ENCODE measurements at regions not wholly inside any gene's neighbourhood (a gene's known extent, or its start where the extent isn't known, plus 50 kb on each side); places are given as distances from the start of the nearest gene placed in this dataset.

DNA sequence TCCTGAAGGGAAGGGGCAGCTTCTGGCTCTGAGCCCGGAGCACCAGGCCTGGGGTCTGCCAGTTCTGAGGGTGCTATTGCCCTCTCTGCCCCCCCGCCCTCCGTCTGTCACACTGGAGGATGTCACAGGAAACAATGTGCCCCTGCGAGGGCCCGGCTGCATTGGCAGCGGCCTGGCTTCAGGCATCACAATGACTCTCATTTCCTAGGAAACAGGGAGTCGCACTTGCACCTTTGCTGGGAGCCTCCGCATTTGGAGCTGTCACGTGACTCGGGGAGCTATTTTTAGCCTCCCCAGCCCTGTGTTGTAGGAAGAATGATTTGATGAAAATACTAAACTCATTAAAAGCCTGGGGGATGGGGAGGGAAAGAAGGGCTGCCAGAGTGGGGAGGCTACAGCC lies 518.9 kb downstream of the SHQ1 start:
- DNase-seq (ENCODE audit: low read depth in 2 of 2) = no peak

DNA sequence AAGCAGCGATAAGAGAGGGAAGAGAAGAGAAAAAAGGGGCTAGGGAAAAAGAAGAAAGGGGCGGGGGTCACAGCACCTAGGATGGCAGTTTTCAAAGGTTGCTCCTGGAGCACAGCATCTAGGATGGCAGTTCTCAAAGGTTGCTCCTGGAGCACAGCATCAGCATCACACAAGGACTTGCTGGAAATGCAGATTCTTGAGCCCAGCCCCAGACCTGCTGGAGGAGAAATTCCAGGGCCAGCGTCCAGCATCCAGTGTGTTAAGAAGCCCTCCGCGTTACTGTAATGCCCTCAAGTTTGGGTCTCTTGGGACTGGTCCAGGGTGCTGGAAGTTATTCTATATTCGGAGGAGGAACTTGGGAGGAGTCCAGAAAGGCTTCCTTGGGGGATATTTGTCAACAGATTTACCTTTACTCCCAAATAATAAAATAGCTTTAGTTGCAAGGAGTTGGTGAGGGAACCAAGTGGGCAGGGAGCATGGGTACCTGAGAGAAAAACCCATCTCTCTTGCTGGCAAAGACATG lies 519.4 kb downstream of the SHQ1 start:
- no peak for DNase-seq (ENCODE audit: low read depth in 2 of 2)

DNA sequence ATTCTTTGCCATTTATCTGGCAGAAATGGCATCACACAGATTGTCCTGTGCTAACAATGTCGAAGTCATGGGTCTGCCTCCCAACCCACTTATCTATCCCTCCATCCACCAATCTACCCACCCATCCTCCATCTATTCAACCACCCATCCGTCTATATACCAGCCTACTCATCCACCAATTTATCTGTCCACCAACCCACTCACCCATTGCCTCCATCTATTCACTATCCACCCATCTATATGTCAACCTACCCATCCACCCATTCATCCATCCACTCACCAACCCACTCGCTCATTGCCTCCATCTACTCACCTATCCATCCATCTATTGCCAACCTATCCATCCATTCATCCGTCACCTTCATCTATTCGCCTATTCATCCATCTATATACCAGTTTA lies 521.2 kb downstream of the SHQ1 start:
- DNase-seq (ENCODE audit: low read depth in 2 of 2) = no peak

DNA sequence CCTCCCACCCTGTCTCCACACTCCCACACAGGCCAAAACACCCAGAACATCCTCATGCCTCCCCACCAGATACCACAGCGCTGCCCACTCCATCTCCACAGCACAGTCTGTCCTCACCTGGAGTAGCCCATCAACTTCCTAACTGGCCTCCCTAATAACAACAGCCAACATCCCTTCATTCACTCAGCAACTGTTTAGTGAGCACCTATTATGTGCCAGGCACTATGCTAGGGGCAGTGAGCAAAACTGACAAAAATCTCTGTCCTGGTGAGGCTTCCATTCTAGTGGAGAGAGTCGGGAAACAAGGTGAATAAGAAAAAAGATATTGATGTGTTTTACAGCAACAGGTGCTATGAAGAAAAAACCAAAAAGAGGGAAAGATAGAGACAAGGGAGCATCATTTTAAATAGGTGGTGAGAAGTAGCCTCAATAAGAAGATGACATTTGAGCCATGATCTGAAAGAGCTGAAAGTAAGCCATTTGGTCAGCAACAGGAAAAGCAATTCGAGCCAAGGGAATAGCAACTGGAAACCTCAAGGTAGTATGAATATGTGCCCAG lies 523.9 kb downstream of the SHQ1 start:
- DNase-seq (ENCODE audit: low read depth in 2 of 2) = no peak

DNA sequence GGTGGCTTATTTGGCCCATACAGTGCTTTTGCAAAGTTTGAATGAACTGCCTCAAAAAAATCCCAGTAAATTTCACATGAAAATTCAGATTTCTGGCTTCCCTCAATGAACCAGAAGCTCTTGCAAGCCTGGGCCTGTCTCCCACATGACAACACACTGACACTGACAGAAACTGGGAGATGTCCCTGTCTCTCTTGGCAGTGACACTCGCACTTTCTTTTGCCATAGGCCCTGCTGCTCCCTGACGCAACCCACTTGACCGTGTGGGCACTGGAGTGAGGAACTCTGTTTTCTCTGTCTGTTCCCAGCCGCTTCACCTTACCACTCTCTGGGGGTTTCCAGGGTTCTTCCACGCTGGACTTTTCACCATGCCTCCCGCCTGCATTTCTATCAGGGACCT lies 524.5 kb downstream of the SHQ1 start:
- no peak for DNase-seq (ENCODE audit: low read depth in 2 of 2)

DNA sequence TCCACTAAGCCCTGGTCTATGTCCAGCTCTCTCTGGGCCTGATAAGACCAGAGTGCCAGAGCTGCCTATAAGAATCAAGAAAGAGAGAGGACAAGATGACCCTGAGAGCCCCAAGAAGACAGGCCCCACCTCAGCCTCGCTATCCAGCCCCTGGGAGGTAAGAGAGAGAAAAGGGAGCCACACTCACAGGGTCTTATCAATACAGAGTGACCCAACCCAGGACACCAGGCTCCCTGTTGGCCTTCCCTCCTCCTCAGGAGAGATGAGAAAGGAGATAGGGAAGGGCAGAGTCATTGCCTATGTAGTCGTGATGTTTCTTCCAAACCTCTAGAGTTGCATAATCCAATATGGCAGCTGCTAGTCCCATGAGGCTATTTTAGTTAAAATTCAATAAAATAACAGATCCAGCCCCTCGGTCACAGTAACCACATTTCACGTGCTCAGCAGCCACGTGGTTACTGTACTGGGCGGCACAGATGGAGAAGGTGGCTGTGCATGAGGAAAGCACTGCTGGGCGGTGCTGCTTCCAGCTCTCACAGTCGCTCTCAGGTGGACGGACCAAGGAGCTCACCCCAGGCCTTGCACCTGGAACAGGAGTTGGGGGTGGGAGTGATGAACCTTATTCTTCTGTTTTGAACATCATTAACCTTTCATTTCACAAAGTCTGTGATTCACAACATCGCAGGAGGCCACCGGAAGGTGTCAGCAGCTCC lies 525.8 kb downstream of the SHQ1 start:
- no peak for DNase-seq (ENCODE audit: low read depth in 2 of 2)

DNA sequence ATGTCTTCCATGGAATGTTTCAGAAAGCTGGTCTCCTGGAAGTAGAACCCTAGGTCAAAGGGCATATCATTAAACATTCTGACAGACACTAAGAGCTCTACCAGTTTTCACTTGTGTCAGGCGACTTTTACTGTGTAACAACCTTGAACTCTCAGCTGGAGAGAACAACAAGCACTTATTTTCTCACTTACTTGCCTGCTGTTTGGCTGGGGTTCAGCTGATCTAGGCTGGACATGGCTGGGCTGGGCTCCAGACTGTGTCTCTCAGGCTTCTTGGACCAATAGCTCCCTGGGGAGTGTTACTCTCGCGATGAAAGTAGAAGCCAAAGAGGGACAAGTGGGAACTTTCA lies 527.3 kb downstream of the SHQ1 start:
- DNase-seq (ENCODE audit: low read depth in 2 of 2) = no peak

DNA sequence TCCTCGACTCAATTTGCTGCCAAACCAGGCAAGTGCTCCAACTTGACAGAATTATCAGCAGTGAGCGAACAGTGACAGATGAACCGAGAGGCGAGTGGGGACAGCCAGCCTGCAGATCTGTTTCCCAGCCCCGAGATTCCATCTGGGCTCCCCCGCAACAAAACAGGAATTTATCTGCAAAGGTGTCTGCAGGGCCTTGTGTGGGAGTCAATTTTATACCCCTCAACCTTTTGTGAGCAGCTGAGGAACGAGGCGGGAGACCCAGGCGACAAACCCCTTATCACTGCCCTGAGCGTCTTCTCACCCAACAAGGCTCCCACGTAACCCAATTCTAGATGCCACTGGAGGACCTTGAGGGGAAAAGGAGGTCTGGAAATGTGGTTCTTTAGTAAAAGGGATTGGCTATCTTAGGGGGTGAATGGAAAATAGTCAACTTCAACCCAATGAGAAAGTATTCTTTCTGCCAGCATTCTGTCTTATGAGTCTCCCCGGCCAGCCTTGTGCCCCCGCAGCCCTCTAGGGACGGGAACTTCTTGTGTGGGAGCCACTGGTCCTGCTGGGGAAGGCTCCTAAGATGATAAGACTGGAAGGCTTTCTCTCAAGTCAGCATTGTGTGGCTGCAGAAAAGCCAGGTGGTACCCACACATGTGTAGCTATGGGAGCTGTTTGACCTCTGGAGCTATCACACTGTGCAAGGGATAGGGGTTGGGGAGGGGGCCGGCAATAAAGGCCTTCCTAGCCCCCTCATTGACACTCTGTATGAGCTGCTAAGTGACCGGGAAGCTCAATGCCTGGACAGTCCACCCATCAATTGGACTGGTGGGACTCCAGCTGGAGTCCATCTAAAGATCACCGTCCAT lies 527.9 kb downstream of the SHQ1 start:
- DNase-seq (ENCODE audit: low read depth in 2 of 2) = no peak

DNA sequence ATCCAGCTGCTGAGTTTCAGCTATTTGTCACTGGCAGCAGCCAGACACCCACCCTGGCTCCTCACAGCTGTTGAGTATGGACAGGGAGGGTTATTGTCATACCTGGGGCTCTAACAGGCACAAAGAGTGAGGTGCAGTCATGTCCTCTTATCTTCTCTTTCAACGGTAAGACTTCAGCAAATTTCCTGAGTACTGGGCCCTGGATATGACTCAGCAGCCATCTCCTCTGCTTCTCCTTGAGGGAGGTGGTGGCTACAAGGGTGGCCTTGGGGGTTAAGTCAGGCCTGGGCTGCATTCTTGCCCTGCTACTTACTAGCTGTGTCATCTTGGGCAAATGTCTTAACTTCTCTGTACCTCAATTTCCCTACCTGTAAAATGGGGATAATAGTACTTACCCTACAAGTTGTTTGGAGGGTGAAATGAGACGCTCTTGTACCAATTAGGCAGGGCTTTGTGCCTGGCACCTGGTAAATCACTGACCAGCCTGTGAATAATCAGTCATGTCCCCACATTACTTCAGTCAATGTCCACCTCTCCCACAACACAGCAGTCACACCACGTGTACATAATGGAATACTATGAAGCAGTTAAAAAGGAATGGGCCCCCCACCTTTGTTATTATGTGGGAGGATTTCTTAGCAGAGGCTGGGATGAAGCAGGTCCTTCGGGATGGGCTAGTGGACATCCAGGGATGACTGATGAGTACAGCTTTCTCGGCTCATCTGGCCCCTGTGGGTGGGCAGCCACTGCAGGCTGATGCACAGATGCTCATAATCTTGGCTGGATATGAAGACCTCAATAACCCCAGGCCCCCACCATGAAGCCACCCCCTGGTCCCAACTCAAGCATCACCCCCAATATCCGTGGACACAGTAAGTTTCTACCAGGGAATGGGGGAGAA lies 528.8 kb downstream of the SHQ1 start:
- no peak for DNase-seq (ENCODE audit: low read depth in 2 of 2)

DNA sequence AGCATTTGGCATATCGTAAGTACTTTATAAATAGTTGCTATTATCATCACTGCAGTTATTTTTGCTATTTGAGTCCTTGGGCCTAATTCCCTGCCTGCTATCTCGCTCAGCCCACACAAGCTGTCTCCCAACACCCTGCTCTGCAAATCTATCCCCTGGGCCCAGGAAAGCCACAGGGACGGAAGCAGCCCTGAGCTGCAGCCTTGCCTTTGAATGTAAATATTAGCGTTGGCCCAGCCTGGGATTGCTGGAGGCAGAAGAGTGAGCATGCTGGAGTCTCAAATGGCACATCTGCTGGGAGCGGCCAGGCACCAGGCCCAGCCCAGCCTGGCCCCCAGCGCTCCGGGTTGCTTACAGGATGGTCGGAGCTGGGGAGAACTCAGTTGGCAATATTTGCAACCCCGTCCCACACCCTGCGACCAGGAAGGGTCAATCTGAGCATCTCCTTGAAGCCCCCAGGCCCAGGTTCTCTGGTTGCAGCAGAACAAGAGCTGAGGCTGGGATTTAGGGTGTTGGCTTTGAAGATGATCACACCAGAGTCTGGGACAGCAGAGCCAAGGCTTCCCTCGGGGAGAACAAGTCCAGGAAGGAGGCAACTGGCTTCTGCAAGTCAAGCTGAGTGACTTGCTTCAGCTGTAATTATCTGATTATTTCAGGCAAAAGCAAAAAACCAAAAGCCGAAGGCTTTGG lies 529.6 kb downstream of the SHQ1 start:
- no peak for DNase-seq (ENCODE audit: low read depth in 2 of 2)

DNA sequence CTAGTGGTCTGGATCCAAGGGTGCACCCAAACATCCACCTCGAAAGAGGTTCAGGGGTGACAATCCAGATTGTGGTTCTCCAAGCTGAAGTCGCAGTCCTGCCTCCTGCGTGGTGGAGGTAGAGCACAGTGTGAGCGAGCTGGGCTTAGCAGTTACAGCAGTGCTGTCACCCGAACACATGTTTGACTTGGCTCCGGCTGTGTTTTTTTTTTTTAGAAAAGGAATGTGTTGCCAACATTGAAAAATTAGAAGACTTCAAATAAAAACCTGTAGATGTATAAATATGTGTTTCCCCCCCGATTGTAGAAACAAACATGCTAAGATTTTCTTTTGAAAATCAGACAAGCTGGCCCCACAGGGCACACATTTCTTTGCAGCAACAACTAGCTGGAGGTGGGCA lies 530.8 kb downstream of the SHQ1 start:
- no peak for DNase-seq (ENCODE audit: low read depth in 2 of 2)

DNA sequence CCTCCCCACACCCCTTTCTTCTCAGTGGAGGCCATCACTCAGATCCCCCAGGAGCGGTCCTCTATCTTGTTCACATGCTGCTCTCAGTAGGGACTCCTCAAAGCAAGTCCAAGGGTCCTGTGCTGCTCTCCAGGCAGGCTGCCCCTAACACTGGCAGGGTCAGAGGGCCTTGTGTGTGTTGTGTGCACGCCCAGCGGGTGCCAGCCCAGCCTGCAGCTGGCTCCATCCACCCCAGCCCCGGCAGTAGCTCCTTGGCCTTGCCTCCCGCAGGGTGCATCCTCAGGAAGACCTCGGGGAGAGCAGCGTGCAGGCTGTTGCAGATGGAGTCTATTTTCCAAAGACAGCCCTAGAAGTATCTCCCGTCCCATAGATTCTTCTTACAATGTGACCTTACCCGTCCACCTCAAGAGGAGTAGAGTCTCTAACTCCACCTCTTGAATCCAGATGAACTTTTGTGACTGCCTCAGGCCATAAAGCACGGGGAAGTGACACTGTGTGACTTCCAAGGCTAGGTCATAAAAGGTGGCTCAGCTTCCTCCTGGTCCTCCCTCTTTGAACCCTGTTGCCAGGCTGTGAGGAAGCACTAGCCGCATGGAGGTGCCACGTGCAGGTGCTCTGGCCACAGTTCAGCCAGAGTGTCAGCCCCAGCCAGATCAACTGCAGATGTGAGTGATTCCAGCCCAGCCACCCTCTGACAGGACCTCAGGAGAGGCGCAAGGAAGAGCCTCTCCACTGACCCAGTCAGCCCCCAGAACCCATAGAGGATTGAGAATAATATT lies 531.6 kb downstream of the SHQ1 start:
- no peak for DNase-seq (ENCODE audit: low read depth in 2 of 2)

DNA sequence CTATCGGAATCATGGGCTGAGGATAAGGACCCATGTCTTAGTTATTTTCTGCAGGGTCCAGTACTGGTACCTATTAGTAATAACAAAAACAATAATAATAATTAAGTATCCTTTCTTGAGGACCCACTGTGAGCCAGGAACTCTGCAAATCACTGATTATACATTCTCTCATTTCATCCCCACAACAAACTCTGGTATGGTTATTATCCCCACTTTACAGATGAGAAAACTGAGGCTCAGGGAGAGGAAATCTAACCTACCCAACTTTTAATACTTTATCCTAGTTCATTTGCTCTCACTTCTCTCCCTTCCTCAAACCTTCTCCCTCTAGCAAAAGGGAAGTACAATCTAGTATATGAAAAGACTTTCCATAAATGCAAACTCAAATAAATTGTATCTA lies 528.4 kb upstream of the PROK2 start:
- no peak for DNase-seq (ENCODE audit: low read depth in 2 of 2)

DNA sequence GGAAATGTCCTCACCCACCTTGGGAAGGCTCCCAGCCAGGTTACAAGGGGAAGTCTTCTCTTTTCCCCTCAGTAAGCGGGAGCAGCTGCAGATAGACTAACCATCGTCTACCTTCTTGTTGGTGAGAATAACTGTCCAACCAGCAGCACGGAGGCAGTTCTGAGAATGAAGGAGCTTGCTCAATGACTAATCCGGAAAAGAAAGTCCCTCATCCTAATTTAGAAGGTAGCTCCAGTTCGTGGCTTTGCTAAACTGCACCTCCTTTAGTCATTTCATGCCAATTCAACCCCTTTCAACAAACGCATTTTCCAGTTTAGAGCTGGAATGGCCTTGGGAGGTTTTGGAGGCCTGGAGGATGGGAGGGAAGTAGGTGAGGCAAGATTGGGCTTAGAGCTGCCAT lies 527.4 kb upstream of the PROK2 start:
- no peak for DNase-seq (ENCODE audit: low read depth in 2 of 2)

DNA sequence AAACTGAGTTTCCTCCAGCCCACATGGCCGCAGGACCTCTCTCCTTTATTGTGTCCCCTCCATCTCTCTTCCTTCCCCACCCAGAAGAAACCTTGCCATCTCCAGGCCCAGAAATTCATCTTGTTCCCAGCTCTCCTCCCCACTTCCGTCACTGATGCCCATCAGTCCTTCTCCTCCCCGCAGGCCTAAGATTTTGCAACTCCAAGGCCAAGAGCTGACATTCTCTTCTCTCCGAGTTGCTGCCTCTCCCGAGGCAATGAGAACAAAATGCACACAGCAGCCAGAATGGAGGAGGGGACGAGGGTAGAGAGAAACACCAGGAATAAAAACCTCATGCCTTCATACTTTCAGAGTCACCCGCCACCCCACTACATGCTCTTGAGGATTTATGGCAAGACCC lies 526.5 kb upstream of the PROK2 start:
- no peak for DNase-seq (ENCODE audit: low read depth in 2 of 2)

DNA sequence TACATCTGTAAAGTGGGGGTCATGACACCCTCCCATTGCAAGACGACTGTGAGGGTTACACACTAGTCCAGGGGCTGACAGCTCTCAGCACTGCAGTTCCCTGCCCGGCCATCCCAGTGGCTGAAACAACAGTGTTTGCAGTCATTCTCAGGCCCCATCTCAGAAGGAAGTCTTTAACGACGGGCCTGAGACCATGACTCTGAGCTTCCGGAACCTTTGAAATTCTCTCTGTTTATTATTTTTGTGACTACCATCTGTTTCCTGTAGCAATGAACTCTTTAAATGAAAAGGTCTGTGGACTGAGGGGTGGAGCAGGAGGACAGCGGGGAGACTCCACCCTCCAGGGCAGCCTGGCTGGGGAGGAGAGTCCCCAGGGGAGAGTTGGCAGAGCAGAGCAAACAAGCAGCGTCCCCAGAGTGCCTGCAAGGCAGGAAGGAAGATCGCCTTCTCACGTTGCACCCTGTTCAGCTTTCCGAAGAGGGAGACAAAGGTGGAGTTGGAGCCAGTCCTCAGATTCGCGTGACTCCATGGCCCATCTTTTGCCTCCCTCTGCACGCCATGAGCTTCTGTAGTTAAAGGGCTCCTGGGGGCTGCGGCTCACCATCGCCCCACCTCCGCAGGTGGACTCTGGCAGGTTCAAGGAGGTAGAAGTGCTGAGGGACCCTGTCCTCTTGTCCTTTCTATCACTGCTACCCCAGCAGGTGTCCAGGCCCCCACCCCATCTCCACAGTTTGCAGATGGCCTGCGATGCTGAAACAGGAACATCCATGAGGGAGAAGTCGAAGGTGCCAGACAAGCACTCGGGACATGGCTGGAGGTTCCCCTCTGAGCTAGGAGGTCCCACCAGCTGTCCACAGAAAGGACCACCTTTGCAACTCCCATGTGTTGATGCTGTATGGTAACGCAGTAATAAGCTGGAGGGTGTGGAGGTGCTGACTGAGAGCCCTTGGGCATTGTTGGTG lies 525.8 kb upstream of the PROK2 start:
- DNase-seq (ENCODE audit: low read depth in 2 of 2) = no peak

DNA sequence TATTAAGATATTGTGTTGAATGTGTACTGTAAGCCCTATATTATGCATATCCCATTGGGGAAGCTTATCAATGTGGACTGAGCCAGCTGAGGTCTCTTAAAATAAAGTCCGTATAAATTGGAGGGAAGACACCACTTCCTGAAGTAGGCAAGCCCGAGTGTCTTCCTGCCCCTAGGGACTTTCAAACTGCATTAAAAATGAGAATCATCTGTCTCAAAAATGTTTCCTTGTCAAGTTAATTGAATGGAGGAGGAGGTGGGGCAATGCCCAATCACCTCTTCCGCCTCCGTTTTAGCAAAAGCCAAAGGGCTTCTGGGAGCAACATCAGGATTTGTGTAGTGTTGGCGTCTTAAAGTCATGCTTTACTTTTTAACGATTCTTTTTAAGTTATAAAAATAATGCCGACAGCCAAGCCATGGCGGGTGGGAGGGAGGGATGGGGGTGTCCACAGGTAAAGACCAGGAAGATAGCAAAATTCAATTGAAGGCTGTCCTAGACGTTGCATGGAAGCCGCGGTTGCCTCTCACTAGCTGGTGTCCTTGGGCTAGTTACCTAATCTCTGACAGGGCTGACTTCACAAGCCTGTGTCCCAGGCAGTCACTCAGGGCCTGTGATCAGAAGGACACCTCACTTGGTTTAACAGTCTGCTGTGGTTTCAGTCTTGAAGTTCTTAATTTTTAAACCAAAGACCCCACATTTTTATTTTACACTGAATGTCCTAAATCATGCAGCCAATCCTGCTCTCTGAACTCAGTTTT lies 524.9 kb upstream of the PROK2 start:
- DNase-seq (ENCODE audit: low read depth in 2 of 2) = no peak

DNA sequence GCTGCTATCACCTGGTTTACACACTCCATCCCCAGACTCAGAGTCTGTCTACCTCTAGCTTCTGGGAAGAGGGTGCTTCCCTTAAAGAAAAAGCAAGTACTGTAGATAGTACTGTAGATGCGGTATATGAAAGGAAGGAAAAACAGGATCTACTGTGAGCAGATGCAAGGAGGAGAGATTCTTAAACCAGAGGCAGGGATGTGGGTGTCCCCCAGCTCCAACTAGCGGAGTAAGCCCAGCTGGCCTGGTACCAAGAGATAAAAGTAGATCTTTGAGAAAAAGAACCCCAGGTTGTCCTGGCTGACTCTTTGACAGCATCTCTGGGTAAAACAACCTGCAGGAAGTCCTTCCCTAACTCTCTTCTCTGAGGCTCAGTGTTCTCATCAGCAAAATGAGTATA lies 523.7 kb upstream of the PROK2 start:
- no peak for DNase-seq (ENCODE audit: low read depth in 2 of 2)

Measured in stimulated activated CD8-positive, alpha-beta memory T cell treated with anti-CD3 and anti-CD28 coated beads, Interleukin-7, amount 100 ng/mL, for 1 hour (primary cell).